Stimulated activated CD8-positive, alpha-beta memory T cell treated with anti-CD3 and anti-CD28 coated beads, Interleukin-7, amount 100 ng/mL, for 4 hours (primary cell): ENCODE measurements at regions not wholly inside any gene's neighbourhood (a gene's known extent, or its start where the extent isn't known, plus 50 kb on each side); places are given as distances from the start of the nearest gene placed in this dataset.

Experiments
- DNase-seq, 2 donors: peaks; one replicate each; pipeline ENCODE4 v3.0.0-alpha.2; 2020; ENCODE audit warnings: low read depth in 2 of 2

GRCh38 chr4:12584116-12584875 lies 899.8 kb downstream of the RAB28 start:
- no peak for DNase-seq

DNA sequence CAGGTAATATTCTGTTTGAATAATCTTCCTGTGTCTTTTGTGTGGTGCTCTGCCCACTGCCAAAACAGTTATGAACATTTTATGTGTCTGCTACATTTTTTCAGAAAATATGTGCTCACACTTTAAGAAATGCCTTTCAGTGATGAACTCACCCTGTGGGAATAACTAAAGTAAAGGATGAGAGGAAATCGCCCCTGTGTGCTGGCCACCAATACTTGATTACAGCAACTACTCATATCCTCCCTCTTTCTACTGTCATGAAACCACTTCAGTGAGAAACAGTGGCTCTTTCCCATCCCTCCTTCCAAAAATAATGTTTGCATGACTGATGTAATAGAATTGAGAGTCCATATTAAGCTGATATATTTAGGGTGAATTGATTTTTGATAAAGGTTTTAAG lies 900.9 kb downstream of the RAB28 start:
- no peak for DNase-seq

- no peak for DNase-seq
Measured at GRCh38 chr4:12580787-12581186, 903.4 kb downstream of the RAB28 start.

- no peak for DNase-seq
Measured at GRCh38 chr4:12579172-12579571, 905.0 kb downstream of the RAB28 start.

- DNase-seq, result no peak
Measured at GRCh38 chr4:12576409-12576808, 907.7 kb downstream of the RAB28 start.

DNA sequence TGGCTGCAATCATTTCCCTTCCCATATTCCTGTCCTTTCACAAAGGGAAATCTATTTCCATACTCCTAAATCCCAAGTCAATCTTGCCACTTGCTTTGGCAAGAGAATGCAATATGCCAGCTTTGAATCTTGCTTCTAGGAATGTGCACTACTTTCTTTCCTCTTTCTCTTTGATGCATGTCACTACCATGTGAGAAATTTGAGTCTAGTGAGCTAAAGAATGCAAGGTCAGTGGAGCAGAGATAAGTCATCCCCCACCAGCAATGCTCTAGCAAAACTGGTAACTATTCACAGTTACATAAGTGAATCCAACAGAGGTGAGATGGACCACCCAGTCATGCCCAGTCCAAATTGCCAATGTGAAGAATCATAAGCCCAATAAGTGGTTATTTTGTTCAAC lies 910.4 kb downstream of the RAB28 start:
- no peak for DNase-seq

DNA sequence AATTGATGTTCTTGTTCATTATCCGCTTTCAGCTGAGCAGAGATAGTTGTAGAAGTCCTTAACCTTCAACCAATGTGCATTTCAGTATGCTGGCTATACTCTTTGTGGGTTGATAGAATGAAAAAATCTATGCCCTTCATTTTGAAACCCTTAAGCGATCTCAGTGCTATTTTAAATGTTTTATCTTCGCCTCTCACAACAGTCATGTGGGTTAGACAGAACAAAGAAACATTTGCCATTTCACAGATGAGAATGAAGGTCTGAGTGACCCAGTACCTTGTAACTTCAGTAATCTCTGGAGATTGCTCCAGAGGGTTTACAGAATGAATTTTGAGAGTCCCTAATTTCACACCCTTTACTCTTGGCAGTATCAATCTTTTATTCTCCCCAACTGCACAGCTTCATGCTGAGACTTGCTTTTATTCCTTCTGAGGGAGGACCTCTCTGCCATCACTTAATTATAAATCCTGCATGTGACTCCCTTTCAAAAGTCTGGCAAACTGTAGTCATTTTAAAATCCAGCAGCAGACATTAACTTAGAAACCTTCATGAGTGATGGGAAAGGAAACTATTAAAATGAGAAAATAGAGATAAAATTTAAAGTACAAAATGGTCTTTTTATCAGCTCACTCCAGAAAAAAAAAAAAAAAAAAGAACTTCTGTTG lies 921.5 kb downstream of the RAB28 start:
- DNase-seq, result no peak

- DNase-seq, result no peak
Measured at GRCh38 chr4:12562021-12562420, 922.1 kb downstream of the RAB28 start.

DNA sequence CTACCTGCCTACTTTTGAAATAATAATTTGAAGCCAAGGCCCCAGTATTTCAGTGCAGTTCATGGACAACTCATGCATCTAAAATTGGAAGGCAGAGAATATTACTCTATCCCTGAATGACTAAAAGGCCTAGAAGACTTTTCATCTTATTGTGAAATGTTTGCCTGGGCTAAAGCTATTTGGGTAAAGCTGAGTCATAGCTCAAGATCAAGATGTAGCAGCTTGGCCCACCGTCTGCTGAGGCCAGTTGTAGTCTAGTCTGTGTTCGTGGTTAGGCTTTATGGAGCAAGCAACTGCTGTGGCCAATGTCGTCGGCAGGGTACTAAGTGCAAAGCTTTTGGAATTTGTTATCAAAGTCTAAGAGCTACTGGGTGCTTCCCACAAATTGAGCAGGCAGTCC lies 929.1 kb downstream of the RAB28 start:
- DNase-seq, result no peak

DNA sequence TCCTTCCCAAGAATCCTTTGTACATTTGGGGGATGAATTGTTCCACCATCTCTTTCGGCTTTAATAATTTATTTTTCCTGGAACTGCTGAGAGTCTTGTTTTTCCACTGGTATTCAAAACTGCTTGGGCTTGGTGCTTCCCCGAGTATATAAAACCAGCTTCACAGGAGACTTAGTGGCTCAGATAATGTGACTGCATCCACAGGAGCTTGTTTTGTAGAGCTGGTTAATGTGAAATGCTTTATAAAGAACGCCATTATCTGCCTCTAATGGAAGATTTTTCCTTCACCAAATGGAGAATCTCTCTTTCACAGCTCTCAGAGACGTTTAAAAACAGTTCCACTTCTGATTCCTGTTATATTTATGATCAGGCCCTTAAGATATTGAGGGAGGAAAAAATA lies 935.5 kb downstream of the RAB28 start:
- DNase-seq, result no peak

DNA sequence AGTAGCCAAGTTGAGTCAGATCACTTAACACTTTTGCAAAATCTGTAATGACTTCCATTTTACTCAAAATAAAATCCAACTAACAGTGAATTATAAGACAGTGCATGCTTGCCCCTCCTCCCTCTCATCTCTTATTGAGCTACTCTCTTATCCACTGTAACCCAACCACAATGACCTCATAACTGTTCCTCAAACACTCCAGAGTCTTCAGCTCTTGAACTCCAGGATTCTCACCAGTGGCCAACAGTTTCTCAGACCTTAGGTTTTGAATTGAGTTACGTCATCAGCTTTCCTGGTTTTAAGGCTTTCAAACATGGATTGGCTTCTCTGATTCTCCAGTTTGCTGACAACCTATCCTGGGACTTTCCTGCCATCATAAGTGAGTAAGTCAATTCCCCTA lies 938.3 kb downstream of the RAB28 start:
- no peak for DNase-seq

- DNase-seq, result no peak
Measured at GRCh38 chr4:12538162-12538561, 946.0 kb downstream of the RAB28 start.

DNA sequence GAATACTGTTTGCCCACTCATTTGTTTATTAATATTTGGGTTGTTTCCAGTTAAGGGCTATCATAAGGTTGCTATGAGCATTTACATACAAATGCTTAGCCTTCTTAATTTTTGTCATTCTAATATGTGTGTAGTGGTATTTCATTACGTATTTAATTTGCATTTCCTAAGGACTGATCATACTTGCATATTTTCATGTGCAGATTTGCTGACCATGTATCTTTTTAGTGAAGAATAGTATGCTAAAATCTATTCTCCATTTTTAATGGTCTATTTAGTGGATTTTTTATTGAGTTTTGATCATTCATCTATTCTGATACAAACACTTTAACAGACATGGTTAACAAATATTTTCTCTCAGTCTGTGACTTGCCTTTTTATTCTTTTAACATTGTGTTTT lies 949.5 kb downstream of the RAB28 start:
- DNase-seq, result no peak

- no peak for DNase-seq
Measured at GRCh38 chr4:12519426-12519825, 964.7 kb downstream of the RAB28 start.

- no peak for DNase-seq
Measured at GRCh38 chr4:12507868-12508481, 976.2 kb downstream of the RAB28 start.

DNA sequence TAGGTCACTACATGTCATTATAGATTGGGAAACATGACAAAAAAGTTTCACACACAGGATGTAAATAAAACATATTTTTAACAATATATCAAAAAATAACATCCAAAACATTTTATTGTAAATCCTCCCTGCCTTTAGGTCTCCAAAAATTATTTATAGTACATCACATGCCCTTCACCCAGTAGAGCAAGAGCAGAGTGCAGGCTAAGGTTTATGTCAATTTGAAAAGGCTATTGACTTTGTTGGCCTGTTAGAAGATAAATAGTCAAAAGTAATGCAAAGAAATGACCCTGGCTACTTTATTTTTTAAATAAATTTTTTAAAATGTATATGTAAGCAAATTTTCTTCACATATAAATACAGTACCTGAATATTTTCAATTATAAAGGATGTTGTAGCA lies 983.7 kb downstream of the RAB28 start:
- DNase-seq, result no peak

DNA sequence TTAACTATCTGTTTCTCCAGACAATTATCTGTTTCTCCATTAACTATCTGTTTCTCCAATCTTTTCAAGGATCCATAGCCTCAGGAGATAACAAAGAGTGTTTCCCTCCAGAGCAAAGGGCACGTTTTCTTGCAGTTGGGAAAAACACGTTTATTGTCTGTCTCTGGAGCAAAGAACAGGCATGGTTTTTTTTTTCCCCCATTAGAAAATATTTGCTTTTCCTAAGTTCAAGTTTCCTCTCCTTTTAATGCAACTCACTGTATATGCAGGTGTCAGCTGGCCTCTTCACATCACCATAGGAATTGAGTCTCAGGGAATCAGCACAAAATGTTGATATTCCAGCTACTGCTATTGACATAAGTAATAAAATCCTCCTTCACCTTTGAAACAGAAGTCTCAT lies 984.4 kb downstream of the RAB28 start:
- no peak for DNase-seq

DNA sequence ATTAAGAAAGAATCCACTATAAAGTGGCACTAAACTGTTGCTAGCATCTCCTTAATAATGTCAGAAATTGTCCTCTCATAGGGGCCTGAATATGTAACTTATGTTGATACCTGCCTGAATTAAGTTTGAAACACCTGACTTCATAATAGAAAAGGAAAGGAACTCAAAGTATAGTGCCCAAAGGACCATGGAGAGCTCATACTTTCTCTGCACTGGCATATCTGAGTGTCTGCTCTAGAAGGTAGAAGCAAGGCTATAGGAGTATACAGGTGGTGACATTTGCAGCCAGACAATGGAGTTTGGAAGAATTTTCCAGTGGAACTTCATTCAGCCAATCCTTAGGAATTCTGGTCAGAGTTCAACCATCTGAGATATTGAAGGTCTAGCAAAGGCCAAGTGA lies 988.9 kb downstream of the RAB28 start:
- DNase-seq, result no peak

GRCh38 chr4:12492730-12493393 lies 991.3 kb downstream of the RAB28 start:
- no peak for DNase-seq

GRCh38 chr4:12488672-12489071 lies 995.5 kb downstream of the RAB28 start:
- no peak for DNase-seq

GRCh38 chr4:12487000-12487399 lies 997.1 kb downstream of the RAB28 start:
- DNase-seq, result no peak

DNA sequence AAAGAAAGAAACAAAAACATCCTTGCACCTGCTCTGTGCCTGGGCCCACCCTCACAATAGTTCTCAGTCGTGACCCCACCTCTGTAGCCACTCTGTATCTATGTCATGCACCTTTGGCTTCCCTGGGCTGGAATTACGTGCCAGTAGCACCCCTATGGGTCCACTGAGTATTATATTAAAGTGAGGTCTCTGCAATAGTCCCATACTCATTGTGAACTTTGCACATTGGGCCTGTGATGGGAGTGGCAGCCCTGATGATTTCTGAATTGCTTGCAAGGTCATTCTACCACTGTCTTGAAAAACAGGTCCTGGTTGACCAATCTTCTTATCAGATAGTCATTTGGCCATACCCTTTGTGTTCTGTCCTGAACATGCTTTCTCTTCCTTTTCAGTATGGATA lies 1012.1 kb downstream of the RAB28 start:
- no peak for DNase-seq

- DNase-seq, result no peak
Measured at GRCh38 chr4:12471193-12471592, 1012.9 kb downstream of the RAB28 start.
